ENCODE measurements at regions not wholly inside any gene's neighbourhood (a gene's known extent, or its start where the extent isn't known, plus 50 kb on each side); places are given as distances from the start of the nearest gene placed in this dataset.

DNA sequence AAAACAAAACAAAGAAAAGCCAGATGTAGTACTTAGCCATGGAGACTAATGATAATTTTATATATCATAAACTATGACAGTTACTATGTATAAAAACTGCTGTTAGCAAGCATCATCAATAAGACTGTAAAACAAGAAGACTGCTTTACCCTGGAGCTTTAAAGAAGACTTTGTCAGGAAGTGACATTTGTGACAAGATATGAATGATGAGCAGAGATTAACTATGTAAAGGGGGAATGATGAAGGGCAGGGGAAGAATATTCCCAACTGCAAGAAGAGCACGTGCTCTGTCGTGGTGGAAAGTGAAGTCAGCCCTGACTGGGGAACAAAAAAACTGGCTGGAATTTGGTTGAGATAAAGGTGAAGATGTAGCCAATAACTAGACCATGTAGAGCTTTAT is 617.1 kb upstream of the AMOT start:
- TF ChIP-seq, protein P1, sequence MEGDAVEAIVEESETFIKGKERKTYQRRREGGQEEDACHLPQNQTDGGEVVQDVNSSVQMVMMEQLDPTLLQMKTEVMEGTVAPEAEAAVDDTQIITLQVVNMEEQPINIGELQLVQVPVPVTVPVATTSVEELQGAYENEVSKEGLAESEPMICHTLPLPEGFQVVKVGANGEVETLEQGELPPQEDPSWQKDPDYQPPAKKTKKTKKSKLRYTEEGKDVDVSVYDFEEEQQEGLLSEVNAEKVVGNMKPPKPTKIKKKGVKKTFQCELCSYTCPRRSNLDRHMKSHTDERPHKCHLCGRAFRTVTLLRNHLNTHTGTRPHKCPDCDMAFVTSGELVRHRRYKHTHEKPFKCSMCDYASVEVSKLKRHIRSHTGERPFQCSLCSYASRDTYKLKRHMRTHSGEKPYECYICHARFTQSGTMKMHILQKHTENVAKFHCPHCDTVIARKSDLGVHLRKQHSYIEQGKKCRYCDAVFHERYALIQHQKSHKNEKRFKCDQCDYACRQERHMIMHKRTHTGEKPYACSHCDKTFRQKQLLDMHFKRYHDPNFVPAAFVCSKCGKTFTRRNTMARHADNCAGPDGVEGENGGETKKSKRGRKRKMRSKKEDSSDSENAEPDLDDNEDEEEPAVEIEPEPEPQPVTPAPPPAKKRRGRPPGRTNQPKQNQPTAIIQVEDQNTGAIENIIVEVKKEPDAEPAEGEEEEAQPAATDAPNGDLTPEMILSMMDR (tag by site-specific recombination; IDR thresholded peaks at IDR 0.05) = no peak
- TF ChIP-seq, protein P2, sequence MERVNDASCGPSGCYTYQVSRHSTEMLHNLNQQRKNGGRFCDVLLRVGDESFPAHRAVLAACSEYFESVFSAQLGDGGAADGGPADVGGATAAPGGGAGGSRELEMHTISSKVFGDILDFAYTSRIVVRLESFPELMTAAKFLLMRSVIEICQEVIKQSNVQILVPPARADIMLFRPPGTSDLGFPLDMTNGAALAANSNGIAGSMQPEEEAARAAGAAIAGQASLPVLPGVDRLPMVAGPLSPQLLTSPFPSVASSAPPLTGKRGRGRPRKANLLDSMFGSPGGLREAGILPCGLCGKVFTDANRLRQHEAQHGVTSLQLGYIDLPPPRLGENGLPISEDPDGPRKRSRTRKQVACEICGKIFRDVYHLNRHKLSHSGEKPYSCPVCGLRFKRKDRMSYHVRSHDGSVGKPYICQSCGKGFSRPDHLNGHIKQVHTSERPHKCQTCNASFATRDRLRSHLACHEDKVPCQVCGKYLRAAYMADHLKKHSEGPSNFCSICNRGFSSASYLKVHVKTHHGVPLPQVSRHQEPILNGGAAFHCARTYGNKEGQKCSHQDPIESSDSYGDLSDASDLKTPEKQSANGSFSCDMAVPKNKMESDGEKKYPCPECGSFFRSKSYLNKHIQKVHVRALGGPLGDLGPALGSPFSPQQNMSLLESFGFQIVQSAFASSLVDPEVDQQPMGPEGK (tag by site-specific recombination; IDR thresholded peaks at IDR 0.05) = no peak
- no peak for TF ChIP-seq ZNF274 (IDR thresholded peaks at IDR 0.05; ENCODE audit: low read length)
- no peak for TF ChIP-seq ZNF274 (tag by site-specific recombination; IDR thresholded peaks at IDR 0.05; ENCODE audit: borderline replicate concordance)
- TF ChIP-seq, protein P3, sequence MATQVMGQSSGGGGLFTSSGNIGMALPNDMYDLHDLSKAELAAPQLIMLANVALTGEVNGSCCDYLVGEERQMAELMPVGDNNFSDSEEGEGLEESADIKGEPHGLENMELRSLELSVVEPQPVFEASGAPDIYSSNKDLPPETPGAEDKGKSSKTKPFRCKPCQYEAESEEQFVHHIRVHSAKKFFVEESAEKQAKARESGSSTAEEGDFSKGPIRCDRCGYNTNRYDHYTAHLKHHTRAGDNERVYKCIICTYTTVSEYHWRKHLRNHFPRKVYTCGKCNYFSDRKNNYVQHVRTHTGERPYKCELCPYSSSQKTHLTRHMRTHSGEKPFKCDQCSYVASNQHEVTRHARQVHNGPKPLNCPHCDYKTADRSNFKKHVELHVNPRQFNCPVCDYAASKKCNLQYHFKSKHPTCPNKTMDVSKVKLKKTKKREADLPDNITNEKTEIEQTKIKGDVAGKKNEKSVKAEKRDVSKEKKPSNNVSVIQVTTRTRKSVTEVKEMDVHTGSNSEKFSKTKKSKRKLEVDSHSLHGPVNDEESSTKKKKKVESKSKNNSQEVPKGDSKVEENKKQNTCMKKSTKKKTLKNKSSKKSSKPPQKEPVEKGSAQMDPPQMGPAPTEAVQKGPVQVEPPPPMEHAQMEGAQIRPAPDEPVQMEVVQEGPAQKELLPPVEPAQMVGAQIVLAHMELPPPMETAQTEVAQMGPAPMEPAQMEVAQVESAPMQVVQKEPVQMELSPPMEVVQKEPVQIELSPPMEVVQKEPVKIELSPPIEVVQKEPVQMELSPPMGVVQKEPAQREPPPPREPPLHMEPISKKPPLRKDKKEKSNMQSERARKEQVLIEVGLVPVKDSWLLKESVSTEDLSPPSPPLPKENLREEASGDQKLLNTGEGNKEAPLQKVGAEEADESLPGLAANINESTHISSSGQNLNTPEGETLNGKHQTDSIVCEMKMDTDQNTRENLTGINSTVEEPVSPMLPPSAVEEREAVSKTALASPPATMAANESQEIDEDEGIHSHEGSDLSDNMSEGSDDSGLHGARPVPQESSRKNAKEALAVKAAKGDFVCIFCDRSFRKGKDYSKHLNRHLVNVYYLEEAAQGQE (tag by site-specific recombination; IDR thresholded peaks at IDR 0.05) = no peak
- TF ChIP-seq, protein P4, sequence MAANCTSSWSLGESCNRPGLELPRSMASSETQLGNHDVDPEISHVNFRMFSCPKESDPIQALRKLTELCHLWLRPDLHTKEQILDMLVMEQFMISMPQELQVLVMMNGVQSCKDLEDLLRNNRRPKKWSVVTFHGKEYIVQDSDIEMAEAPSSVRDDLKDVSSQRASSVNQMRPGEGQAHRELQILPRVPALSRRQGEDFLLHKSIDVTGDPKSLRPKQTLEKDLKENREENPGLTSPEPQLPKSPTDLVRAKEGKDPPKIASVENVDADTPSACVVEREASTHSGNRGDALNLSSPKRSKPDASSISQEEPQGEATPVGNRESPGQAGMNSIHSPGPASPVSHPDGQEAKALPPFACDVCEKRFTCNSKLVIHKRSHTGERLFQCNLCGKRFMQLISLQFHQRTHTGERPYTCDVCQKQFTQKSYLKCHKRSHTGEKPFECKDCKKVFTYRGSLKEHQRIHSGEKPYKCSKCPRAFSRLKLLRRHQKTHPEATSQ (tag by site-specific recombination; IDR thresholded peaks at IDR 0.05) = no peak
- TF ChIP-seq YY1 (tag by site-specific recombination; IDR thresholded peaks at IDR 0.05) = no peak
- TF ChIP-seq, protein P5, sequence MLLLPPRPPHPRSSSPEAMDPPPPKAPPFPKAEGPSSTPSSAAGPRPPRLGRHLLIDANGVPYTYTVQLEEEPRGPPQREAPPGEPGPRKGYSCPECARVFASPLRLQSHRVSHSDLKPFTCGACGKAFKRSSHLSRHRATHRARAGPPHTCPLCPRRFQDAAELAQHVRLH (tag by site-specific recombination; IDR thresholded peaks at IDR 0.05) = no peak
- TF ChIP-seq ZBTB1 (tag by site-specific recombination; IDR thresholded peaks at IDR 0.05) = no peak
- TF ChIP-seq, protein P6, sequence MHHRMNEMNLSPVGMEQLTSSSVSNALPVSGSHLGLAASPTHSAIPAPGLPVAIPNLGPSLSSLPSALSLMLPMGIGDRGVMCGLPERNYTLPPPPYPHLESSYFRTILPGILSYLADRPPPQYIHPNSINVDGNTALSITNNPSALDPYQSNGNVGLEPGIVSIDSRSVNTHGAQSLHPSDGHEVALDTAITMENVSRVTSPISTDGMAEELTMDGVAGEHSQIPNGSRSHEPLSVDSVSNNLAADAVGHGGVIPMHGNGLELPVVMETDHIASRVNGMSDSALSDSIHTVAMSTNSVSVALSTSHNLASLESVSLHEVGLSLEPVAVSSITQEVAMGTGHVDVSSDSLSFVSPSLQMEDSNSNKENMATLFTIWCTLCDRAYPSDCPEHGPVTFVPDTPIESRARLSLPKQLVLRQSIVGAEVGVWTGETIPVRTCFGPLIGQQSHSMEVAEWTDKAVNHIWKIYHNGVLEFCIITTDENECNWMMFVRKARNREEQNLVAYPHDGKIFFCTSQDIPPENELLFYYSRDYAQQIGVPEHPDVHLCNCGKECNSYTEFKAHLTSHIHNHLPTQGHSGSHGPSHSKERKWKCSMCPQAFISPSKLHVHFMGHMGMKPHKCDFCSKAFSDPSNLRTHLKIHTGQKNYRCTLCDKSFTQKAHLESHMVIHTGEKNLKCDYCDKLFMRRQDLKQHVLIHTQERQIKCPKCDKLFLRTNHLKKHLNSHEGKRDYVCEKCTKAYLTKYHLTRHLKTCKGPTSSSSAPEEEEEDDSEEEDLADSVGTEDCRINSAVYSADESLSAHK (tag by site-specific recombination; IDR thresholded peaks at IDR 0.05) = no peak
- no peak for TF ChIP-seq ZNF514 (tag by site-specific recombination; IDR thresholded peaks at IDR 0.05)
- TF ChIP-seq ZNF292 (tag by site-specific recombination; IDR thresholded peaks at IDR 0.05; ENCODE audit: borderline replicate concordance, low read depth) = no peak
- TF ChIP-seq ZNF175 (tag by site-specific recombination; IDR thresholded peaks at IDR 0.05) = no peak
- TF ChIP-seq, protein P7, sequence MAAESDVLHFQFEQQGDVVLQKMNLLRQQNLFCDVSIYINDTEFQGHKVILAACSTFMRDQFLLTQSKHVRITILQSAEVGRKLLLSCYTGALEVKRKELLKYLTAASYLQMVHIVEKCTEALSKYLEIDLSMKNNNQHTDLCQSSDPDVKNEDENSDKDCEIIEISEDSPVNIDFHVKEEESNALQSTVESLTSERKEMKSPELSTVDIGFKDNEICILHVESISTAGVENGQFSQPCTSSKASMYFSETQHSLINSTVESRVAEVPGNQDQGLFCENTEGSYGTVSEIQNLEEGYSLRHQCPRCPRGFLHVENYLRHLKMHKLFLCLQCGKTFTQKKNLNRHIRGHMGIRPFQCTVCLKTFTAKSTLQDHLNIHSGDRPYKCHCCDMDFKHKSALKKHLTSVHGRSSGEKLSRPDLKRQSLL (tag by site-specific recombination; IDR thresholded peaks at IDR 0.05) = no peak
- no peak for TF ChIP-seq ZNF350 (tag by site-specific recombination; IDR thresholded peaks at IDR 0.05)

Data from HEK293 (cell line).